Fibroblast of mammary gland (primary cell): ENCODE measurements at regions not wholly inside any gene's neighbourhood (a gene's known extent, or its start where the extent isn't known, plus 50 kb on each side); places are given as distances from the start of the nearest gene placed in this dataset.

ENCODE experiments used
- DNase-seq: peaks from one replicate; pipeline ENCODE4 v3.0.0-alpha.2; 2010; ENCODE audit warnings: low read depth
- H3K4me3 ChIP-seq: 2 replicates; pipeline ENCODE4 v1.5.1; 2011; ENCODE audit warnings: low read depth, mild to moderate bottlenecking, low read length, moderate library complexity; ENCODE audit not compliant: control insufficient read depth
- TF ChIP-seq, protein P1 (sequence below): conservative IDR thresholded peaks from 2 replicates; pipeline ENCODE4 v1.5.1; 2011; ENCODE audit warnings: low read depth, low read length, inconsistent platforms; ENCODE audit not compliant: control insufficient read depth, insufficient read depth

DNA sequence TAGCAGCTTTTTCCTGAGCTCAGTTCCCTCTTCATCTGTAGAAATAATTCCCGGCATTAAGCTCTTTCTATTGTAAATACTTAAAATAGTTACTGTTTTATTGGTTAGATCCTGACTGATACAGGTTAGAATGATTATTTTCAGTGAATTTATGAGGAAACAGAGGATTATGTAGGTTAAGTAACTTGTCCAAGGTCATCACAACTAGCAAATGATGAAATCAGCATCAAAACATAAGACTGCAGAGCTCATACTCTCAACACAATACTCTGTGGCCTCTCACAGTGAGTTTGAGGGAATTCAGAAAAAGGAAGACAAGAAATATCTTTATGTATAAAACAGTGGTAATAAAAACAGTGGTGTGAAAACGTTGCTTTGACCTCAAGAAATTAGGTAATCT, 113.2 kb upstream of the DLX2 start:
- H3K4me3 ChIP-seq, result no peak overlapping the region
- TF ChIP-seq, protein P1, sequence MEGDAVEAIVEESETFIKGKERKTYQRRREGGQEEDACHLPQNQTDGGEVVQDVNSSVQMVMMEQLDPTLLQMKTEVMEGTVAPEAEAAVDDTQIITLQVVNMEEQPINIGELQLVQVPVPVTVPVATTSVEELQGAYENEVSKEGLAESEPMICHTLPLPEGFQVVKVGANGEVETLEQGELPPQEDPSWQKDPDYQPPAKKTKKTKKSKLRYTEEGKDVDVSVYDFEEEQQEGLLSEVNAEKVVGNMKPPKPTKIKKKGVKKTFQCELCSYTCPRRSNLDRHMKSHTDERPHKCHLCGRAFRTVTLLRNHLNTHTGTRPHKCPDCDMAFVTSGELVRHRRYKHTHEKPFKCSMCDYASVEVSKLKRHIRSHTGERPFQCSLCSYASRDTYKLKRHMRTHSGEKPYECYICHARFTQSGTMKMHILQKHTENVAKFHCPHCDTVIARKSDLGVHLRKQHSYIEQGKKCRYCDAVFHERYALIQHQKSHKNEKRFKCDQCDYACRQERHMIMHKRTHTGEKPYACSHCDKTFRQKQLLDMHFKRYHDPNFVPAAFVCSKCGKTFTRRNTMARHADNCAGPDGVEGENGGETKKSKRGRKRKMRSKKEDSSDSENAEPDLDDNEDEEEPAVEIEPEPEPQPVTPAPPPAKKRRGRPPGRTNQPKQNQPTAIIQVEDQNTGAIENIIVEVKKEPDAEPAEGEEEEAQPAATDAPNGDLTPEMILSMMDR, result no peak
- no peak for DNase-seq

DNA sequence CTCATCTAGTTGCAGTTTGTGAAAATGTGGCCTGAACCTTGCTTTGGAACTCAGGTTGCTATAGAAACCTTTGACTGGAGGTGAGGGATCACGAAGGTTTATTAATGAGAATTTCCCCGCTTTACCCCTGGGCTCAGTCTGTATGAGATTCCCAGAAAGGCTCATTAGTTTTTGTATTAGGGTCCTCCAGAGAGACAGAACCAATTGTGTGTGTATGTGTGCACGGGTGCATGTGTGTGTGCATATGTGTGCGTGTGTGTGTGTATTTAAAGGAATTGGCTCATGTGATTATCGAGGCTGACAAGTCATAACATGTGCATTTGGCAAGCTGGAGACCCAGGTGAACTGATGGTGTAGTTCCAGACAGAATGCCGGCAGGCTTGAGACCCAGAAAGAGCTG, 113.8 kb upstream of the DLX2 start:
- DNase-seq, result no peak
- TF ChIP-seq, protein P1, result no peak
- no peak overlapping the region for H3K4me3 ChIP-seq

DNA sequence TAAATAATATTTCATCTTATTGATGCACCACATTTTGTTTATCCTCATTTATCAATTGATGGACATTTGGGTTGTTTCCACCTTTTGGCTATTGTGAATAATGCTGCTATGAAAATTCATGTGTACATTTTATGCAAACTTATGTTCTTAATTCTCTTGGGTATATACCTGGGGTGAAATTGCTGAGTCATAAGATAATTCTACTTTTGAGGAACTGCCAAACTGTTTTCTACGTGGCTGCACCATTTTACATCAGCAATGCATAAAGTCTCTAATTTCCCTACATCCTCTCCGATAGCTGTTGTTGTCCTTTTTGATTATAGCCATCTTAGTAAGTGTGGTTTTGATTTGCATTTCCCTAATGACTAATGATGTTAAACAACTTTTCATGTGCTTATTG, 116.5 kb upstream of the DLX2 start:
- H3K4me3 ChIP-seq, result no peak overlapping the region
- TF ChIP-seq, protein P1, result no peak
- DNase-seq, result no peak

DNA sequence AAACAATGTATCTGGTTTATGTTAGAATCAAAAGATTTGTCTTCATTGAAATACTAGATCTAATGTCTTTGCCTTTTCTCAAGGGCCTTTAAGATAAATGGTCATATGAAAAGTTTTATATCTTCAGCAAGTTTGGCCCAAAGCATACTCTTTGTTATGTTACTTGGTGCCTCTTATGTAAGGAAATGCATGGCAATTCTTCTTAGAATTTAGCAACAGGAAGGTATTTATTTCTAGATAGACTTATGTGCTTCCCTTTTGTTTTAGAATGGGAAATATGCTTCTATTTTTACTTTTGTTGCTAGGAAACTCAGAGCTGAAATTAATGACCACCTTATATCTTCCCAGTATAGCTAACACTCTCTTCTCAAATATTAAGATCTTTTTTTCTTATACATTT, 117.4 kb upstream of the DLX2 start:
- DNase-seq, result no peak
- H3K4me3 ChIP-seq, result no peak overlapping the region
- TF ChIP-seq, protein P1, result no peak

DNA sequence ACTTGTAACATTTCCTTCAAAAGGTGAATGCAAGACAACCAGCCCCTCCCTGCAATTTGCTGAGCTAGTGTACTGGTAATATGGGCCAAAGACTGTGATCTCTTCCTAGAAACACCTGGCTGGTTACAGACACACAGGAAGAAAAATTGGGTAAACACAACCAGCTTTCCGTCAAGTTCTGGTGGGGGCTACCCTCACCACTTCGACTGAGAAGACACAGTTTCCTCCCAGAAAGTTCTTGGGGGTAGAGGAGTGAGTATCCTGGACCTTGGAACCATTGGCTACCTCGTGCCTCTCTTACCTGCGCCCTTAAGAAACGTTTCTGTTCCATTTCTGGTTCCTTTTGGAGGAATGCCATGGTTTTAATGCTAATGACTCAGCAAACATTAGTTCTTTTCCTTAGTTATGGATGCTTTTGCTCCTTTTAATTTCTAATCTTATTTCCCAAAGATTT, 120.9 kb upstream of the DLX2 start:
- H3K4me3 ChIP-seq, result no peak overlapping the region
- TF ChIP-seq, protein P1, result no peak
- no peak for DNase-seq

DNA sequence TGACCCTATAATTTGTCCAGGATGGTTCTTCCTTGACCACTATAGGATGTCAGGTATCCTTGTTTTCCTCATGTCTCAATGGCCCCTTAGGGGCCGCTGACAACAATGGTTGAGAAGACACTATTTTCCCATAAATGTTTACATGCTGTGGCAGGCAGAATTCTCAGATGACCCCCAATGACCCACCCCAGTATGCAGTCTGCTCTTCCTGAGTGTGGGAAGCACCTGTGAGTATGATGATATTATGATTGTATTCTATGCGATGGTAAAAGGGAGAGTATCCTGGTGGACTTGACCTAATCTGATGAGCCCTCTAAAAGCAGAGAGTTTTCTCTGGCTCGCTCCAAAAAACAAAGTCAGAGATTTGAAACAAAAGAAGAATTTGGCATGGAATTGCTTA, 123.1 kb upstream of the DLX2 start:
- TF ChIP-seq, protein P1, result no peak
- no peak overlapping the region for H3K4me3 ChIP-seq

More for the DNA sequence above, 123.1 kb upstream of the DLX2 start:
- DNase-seq, result no peak
